ENCODE measurements at regions not wholly inside any gene's neighbourhood (a gene's known extent, or its start where the extent isn't known, plus 50 kb on each side); places are given as distances from the start of the nearest gene placed in this dataset.
A peak's percentile ranks its signal among the peaks of the same experiment; 100 is the strongest.

DNA sequence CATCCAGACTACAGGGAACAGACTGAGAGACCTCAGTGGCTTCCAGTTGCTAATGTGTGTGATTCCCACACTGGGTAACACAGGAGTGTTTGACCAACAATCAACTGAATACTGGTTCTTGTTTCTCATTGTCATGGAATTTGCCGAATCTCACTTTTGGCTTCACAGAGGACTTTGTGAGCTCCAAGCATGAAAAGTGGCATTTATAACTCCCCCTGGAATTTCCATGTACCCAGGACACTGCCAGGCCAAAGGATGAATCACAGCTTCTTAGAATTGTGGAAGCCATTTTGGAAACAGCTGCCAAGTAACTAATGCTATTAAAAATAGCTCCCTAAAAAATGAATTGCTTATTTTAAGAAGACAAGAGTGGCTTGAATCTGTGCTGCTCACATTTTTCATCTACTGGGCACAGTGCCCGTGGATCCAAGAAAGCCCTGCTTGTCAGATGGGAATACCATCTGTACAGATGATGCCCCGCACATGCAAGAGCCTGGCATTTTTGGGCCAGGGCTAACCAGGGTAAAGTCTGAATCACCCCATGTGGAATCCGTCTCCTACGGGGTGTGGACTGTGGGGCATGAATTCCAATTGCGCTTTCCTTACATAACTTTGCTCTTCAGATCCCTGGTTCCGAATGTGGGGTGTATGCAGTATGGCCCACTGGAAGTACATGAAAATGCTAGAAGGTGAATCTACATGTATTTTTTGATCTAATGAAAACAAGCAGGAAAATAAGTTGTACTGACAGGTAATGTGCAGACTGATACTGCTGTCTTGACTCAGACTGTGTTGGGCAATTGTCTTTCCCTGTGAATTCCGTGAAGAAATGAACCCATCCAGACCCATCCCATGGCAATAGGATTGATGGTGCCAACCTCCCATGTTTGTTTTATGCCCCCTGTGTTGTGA, 487.3 kb downstream of the SIPA1L2 start (continued):
- no peak for TF ChIP-seq NFATC4 (CRISPR knock-in tag; IDR thresholded peaks at IDR 0.05)
- TF ChIP-seq ELF4 (CRISPR knock-in tag; IDR thresholded peaks at IDR 0.05; ENCODE audit: low read depth) = no peak
- no peak for TF ChIP-seq CBFB (CRISPR knock-in tag; IDR thresholded peaks at IDR 0.05; ENCODE audit: low read depth)
- TF ChIP-seq ZMAT4 (CRISPR knock-in tag; IDR thresholded peaks at IDR 0.05) = no peak
- no peak; the same call in 1 of the 2 replicates for TF ChIP-seq ZNF532 (CRISPR knock-in tag; IDR thresholded peaks at IDR 0.05; ENCODE audit: borderline replicate concordance)
- TF ChIP-seq NR2C2 (CRISPR knock-in tag; IDR thresholded peaks at IDR 0.05) = no peak
- TF ChIP-seq KAT7 (CRISPR knock-in tag; IDR thresholded peaks at IDR 0.05; ENCODE audit: borderline replicate concordance) = no peak
- TF ChIP-seq, protein P1, sequence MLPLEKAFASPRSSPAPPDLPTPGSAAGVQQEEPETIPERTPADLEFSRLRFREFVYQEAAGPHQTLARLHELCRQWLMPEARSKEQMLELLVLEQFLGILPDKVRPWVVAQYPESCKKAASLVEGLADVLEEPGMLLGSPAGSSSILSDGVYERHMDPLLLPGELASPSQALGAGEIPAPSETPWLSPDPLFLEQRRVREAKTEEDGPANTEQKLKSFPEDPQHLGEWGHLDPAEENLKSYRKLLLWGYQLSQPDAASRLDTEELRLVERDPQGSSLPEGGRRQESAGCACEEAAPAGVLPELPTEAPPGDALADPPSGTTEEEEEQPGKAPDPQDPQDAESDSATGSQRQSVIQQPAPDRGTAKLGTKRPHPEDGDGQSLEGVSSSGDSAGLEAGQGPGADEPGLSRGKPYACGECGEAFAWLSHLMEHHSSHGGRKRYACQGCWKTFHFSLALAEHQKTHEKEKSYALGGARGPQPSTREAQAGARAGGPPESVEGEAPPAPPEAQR (CRISPR knock-in tag; IDR thresholded peaks at IDR 0.05) = no peak
- TF ChIP-seq, protein P2, sequence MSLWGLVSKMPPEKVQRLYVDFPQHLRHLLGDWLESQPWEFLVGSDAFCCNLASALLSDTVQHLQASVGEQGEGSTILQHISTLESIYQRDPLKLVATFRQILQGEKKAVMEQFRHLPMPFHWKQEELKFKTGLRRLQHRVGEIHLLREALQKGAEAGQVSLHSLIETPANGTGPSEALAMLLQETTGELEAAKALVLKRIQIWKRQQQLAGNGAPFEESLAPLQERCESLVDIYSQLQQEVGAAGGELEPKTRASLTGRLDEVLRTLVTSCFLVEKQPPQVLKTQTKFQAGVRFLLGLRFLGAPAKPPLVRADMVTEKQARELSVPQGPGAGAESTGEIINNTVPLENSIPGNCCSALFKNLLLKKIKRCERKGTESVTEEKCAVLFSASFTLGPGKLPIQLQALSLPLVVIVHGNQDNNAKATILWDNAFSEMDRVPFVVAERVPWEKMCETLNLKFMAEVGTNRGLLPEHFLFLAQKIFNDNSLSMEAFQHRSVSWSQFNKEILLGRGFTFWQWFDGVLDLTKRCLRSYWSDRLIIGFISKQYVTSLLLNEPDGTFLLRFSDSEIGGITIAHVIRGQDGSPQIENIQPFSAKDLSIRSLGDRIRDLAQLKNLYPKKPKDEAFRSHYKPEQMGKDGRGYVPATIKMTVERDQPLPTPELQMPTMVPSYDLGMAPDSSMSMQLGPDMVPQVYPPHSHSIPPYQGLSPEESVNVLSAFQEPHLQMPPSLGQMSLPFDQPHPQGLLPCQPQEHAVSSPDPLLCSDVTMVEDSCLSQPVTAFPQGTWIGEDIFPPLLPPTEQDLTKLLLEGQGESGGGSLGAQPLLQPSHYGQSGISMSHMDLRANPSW (CRISPR knock-in tag; conservative IDR thresholded peaks at IDR 0.05; ENCODE audit: low read depth) = no peak
- no peak for TF ChIP-seq HMGA2 (CRISPR knock-in tag; IDR thresholded peaks at IDR 0.05)
- TF ChIP-seq E2F5 (CRISPR knock-in tag; IDR thresholded peaks at IDR 0.05) = no peak
- no peak for TF ChIP-seq NFYB (CRISPR knock-in tag; conservative IDR thresholded peaks at IDR 0.05; ENCODE audit: low read depth)
- TF ChIP-seq PRRX2 (CRISPR knock-in tag; IDR thresholded peaks at IDR 0.05) = 0 out of 2 replicates have a peak, but pooled peaks have one; percentile 86
- TF ChIP-seq ZNF423 (CRISPR knock-in tag; IDR thresholded peaks at IDR 0.05) = no peak
- 0 out of 2 replicates have a peak, but pooled peaks have one; percentile 20 for TF ChIP-seq NFE2L1 (CRISPR knock-in tag; IDR thresholded peaks at IDR 0.05)
- no peak for TF ChIP-seq GTF2I (CRISPR knock-in tag; conservative IDR thresholded peaks at IDR 0.05)
- TF ChIP-seq ESRRA (CRISPR knock-in tag; IDR thresholded peaks at IDR 0.05; ENCODE audit: borderline replicate concordance) = no peak
- peak; percentile 81 for TF ChIP-seq ZNF425 (CRISPR knock-in tag; conservative IDR thresholded peaks at IDR 0.05)
- no peak for TF ChIP-seq ATF1 (CRISPR knock-in tag; IDR thresholded peaks at IDR 0.05)
- TF ChIP-seq E2F4 (CRISPR knock-in tag; IDR thresholded peaks at IDR 0.05; ENCODE audit: borderline replicate concordance, low read depth) = no peak
- TF ChIP-seq CREM (CRISPR knock-in tag; IDR thresholded peaks at IDR 0.05) = no peak
- no peak for TF ChIP-seq ZNF232 (CRISPR knock-in tag; IDR thresholded peaks at IDR 0.05)
- no peak for TF ChIP-seq SMAD3 (CRISPR knock-in tag; IDR thresholded peaks at IDR 0.05; ENCODE audit: borderline replicate concordance)
